HUDEP-2 (cell line): ENCODE measurements at regions not wholly inside any gene's neighbourhood (a gene's known extent, or its start where the extent isn't known, plus 50 kb on each side); places are given as distances from the start of the nearest gene placed in this dataset.

Source experiments
- DNase-seq, 76 experiments: peaks; one replicate each; lab custom pipeline; 2025; ENCODE audit not compliant: unreplicated experiment in 76 of 76; lab: John Stamatoyannopoulos, UW

DNA sequence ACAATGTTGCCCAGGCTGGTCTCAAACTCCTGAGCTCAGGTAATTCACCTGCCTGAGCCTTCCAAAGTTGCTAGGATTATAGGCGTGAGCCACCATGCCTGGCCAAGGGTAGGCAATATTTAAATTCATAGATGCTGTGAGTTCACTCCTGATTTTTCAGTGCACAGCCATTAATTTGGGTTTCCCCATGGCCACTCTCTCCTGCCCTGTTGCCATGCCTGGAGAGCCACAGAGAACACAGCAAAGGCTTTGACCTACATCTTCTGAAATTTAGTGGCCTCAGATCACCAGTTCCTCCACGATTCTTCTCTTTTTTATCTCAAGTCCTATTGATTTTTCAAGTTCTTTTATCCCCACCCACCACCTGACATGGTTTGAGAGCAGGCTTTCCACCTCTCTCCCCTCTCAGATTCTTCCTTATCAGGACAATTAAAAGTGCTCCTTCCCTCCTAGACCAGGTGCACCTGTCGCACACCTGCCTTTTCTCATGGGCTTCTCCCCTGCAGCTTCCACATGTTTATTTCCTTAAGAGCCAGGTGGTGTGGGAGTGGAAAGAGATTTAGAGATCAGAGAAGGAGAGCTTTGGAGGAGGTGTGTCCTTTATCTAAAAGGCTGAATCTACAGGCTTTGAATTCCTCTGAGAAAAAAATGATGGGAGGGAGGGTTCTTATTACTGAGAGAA lies 123.8 kb downstream of the ADRA2A start:
- no peak for DNase-seq

- DNase-seq: no peak
Observed at GRCh38 chr10:111203615-111204014, 126.8 kb downstream of the ADRA2A start.

DNA sequence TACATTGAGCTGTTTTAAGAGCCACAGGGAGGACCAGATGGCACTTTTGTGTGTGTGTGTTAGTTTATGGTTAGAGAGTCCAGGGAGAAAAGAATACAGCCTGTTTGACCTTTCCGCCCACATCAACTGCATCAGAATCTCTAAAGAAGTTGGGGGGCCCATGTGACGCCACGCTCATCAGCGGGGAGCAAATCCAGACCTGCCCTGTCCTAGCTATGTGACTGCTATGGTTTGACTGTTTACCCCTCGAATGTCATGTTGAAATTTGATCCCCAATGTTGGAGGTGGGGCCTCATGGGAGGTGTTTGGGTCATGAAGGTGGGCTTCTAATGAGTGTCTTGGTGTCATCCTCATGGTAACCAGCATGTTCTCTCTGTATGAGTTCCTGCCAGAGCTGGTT lies 128.0 kb downstream of the ADRA2A start:
- DNase-seq: no peak

- no peak for DNase-seq
Observed at GRCh38 chr10:111206521-111206920, 129.7 kb downstream of the ADRA2A start.

DNA sequence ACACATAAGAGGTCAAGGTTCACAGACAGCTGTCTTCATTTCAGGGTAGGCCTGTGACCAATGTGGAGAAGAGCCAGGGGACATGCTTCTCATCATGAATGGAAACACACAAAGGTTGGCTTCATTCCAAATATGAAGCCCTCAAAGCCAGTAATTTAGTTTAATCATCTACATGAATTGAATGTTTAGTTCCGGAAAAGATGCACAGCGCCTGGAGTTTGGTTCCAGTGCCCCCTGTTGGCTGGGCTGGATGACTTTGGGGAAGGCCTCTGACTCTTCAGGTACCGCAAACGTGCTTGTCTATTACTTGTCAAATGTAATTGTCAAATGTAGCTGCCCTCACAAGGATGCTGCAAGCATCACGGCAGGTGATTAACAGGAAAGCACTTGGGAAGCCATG lies 130.7 kb downstream of the ADRA2A start:
- peak in 6 of 76 experiments; percentile 1 to 18 (median 12) for DNase-seq

DNA sequence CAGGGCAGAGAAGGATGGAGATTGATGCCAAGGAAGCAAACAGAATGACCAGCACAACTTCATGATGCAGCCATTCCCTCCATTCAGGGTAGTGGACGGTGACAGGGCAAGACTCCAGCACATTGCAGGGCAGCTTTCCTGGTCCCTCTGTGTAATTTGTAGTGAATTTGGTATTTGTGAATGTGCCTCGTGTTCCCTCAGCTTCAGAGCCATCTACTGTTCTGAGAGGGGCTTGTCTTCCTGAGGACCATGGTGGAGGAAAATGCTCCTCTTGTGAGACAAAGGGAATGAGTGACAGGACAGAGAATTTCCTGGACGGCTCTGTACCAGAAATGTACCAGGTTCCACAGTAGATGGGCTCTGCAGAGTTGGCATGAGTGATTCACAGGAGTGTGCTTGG lies 132.1 kb downstream of the ADRA2A start:
- DNase-seq: no peak

DNA sequence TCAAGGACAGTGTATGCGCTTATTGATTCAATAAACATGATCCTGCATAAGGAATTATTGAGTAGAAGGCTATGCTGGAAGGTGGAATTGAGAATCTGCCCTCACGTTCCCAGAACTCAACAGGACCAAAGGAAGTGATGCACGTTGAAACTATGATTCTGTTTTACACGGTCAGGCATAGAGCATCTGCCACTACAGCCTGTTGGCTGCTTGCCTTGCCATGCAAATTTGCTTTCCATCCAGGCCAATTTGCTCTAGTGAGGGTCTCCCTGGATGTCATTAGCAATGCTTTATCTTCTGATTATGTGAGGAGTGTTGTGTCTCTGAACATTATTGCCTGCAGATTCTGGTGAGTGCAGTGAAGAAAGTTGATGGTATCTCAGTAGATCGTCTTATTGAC lies 132.9 kb downstream of the ADRA2A start:
- DNase-seq: no peak

GRCh38 chr10:111211241-111211640 lies 134.4 kb downstream of the ADRA2A start:
- no peak for DNase-seq

DNA sequence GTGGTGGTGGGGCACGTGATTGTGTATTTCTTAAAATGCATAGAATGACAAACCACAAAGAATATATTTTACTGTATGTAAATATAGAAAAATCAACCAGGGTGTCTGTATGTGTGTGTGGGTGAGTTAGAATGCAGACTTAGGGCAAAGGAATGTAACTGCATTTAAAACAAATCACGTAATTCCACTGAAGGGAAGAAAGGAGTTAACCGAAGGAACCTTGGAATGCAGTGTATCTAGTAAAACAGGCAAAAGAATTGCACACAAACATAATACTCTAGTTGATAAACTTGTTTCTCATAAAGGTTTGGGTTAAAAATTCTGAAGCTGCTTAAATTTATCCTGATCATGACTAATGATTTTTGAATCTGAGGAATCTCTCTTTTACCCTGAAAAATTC lies 134.9 kb downstream of the ADRA2A start:
- DNase-seq: no peak

GRCh38 chr10:111221682-111222480 lies 145.1 kb downstream of the ADRA2A start:
- no peak for DNase-seq

GRCh38 chr10:111222961-111223360 lies 146.1 kb downstream of the ADRA2A start:
- DNase-seq: no peak

DNA sequence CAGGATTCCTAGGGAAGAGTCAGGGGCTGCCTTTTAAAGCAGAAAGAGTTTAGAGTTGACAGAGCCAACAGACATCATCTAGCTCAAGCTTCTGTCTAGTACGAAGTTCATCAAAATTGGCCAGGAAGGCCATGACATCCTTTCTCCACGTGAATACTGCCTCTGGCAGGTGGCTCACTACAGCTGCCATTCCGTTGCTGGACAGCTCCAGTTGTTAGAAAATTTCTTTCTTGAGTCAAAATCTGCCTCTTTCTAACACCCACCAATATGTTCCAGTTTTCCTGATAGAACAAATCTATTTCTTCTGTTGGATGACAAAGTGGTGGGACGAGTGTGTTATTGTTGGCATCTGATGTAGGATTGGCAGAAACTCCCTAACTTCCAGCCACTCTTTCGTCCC lies 154.9 kb downstream of the ADRA2A start:
- no peak for DNase-seq

DNA sequence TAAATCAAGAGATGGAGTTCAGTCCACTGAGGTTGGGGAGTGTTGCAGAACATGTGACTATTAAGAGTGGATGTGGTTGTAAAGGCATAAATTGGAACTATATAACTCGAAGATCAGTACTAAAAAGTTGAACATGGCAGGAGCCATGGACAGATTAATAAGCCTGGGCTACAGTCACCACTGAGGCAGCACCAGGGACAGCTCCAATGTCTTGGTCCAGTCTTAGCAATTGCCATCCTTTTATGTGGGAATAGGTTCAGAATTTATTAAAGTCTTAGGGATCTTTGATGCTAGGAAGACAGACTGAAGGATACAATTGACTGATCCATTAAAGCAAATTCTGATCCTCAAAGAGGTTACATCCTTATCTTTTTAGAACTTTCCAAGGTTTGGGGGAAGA lies 156.6 kb downstream of the ADRA2A start:
- DNase-seq: peak in 1 of 76 experiments; percentile 8

GRCh38 chr10:111234234-111234913 lies 157.5 kb downstream of the ADRA2A start:
- DNase-seq: no peak

GRCh38 chr10:111234914-111235302 lies 158.1 kb downstream of the ADRA2A start:
- DNase-seq: no peak

- DNase-seq: no peak
Observed at GRCh38 chr10:111240348-111240747, 163.5 kb downstream of the ADRA2A start.

GRCh38 chr10:111243126-111243525 lies 166.3 kb downstream of the ADRA2A start:
- DNase-seq: no peak

DNA sequence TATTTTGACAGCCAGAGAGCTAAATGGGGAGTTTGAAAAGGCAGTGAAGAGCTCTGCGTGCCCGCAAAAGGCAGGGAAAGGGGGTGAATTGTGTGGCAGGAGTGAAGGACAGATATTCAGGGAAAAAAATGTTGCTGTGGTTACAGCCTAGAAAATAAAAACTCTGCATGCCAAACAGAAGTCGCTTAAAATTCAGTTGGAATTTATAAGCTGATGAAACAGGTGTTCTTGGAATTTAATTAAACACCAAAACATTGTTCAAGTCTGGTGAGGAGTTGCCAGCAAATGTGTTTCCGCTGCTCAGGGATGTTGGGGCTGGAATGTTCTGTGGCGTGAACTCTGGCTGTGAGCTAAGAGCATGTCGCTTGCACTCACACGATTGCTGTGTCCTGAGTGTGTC lies 169.3 kb downstream of the ADRA2A start:
- no peak for DNase-seq

DNA sequence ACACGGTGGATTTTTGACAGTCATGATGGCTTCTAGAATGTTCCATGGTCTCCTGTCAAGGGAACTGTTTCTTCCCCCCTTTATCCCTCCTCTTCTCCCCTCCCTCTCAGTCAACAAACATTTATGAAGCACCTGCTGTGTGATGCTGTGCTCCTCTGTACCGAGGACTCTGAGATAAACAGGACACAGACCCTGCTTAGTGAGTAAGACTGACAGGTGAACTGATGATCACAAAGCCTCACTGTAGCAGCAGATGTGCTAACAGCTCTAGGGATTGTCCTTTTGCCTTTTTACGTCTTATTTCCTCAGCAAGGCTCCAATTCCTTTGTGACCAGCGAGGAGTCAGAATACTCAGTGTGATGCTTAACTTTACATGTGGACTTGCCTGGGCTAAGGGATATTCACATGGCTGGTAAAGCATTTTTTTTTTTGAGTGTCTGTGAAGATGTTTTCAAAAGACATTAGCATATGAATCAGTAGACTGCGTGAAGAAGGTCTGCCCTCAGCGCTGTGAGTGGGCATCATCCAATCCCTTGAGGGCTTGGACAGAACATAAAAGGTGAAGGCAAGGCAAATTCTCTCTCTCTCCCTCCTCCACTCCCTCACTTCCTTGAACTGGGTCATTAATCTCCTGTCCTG lies 170.1 kb downstream of the ADRA2A start:
- no peak for DNase-seq

- DNase-seq: no peak
Observed at GRCh38 chr10:111247781-111248389, 171.1 kb downstream of the ADRA2A start.

DNA sequence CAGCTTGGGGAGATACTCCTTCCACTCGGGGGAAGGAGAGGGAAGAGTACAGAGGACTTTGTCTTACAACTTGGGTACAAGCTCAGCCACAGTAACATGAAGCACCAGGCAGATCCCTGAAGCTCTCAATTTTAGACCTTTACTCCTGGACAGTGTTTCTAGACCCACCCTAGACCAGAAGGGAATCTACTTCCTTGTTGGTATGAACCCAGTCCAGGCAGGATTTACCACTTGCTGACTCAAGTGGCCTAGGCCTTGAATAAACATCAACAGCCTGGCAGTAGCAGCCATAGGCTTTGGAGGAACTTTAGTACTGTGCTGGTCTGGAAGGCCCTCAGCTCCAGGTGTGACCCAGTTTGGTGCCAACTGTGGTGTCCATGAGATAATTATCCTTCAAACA lies 173.1 kb downstream of the ADRA2A start:
- DNase-seq: no peak
